ENCODE measurements at regions not wholly inside any gene's neighbourhood (a gene's known extent, or its start where the extent isn't known, plus 50 kb on each side); places are given as distances from the start of the nearest gene placed in this dataset.

- no peak for DNase-seq
These were observed 308.6 kb downstream of the RNF144A start for GRCh38 chr2:7225848-7226247.

GRCh38 chr2:7226501-7226900 lies 309.3 kb downstream of the RNF144A start:
- DNase-seq, result no peak

- DNase-seq, result no peak
These were observed 315.9 kb downstream of the RNF144A start for GRCh38 chr2:7233126-7233525.

- no peak for DNase-seq
These were observed 320.3 kb downstream of the RNF144A start for GRCh38 chr2:7237466-7237865.

- no peak for DNase-seq
These were observed 321.9 kb downstream of the RNF144A start for GRCh38 chr2:7239078-7239477.

GRCh38 chr2:7241041-7241745 lies 324.0 kb downstream of the RNF144A start:
- no peak for DNase-seq

GRCh38 chr2:7242189-7242867 lies 325.1 kb downstream of the RNF144A start:
- no peak for DNase-seq

GRCh38 chr2:7243276-7243675 lies 326.1 kb downstream of the RNF144A start:
- no peak for DNase-seq

GRCh38 chr2:7256377-7256776 lies 339.2 kb downstream of the RNF144A start:
- no peak for DNase-seq

- DNase-seq, result no peak
These were observed 345.5 kb downstream of the RNF144A start for GRCh38 chr2:7262727-7263126.

GRCh38 chr2:7264791-7265190 lies 347.6 kb downstream of the RNF144A start:
- DNase-seq, result no peak

- DNase-seq, result no peak
These were observed 348.1 kb downstream of the RNF144A start for GRCh38 chr2:7265286-7265685.

GRCh38 chr2:7269106-7269643 lies 352.0 kb downstream of the RNF144A start:
- DNase-seq, result no peak

- no peak for DNase-seq
These were observed 352.8 kb downstream of the RNF144A start for GRCh38 chr2:7270011-7270431.

- no peak for DNase-seq
These were observed 355.0 kb downstream of the RNF144A start for GRCh38 chr2:7272210-7272609.

GRCh38 chr2:7278984-7279383 lies 361.8 kb downstream of the RNF144A start:
- DNase-seq, result no peak

GRCh38 chr2:7279421-7279949 lies 362.3 kb downstream of the RNF144A start:
- DNase-seq, result no peak

- DNase-seq, result no peak
These were observed 363.6 kb downstream of the RNF144A start for GRCh38 chr2:7280790-7281189.

- DNase-seq, result peak; percentile 30
These were observed 364.3 kb downstream of the RNF144A start for GRCh38 chr2:7281231-7282201.

- DNase-seq, result no peak
These were observed 368.9 kb downstream of the RNF144A start for GRCh38 chr2:7286120-7286519.

GRCh38 chr2:7288484-7288883 lies 371.3 kb downstream of the RNF144A start:
- DNase-seq, result no peak

GRCh38 chr2:7289697-7290096 lies 372.5 kb downstream of the RNF144A start:
- no peak for DNase-seq

- DNase-seq, result no peak
These were observed 375.0 kb downstream of the RNF144A start for GRCh38 chr2:7292154-7292691.

All from right hindlimb (tissue), 1 donor.